ENCODE measurements at regions not wholly inside any gene's neighbourhood (a gene's known extent, or its start where the extent isn't known, plus 50 kb on each side); places are given as distances from the start of the nearest gene placed in this dataset.
"Not testable (repeated sequence)": the region's sequence is repeated elsewhere in the genome, so short reads cannot be mapped to it uniquely, and the experiment has no call there.

DNA sequence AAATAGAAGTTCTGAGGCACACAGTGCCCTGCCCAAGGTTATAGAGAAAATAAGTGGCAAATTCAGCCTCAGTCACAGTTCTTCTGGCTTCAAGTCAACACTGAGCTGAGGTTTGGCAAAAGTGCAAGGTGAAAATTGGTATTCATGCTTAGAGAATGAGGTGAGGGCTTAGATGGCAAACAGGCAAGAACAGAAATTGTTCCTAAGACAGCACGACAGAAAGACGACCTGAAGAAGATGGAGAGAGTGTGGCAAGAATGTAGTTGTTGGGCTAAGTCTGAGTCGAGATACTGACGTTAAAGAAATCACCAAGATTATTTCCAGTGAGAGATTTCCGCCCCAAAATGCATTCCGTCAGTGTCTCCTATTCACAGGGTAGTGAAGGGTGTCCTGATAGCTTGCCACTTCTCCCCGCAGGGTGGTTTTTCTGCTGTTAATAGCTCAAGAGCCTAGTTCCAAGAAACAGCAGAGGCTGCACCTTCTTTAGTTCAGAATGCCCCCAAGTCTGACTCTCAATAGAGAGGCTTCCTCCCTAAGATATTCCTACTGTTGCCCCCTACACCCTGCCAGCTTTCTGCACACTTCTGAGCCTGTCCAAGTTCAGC lies 260.8 kb upstream of the AMIGO2 start:
- DNase-seq: no peak

DNA sequence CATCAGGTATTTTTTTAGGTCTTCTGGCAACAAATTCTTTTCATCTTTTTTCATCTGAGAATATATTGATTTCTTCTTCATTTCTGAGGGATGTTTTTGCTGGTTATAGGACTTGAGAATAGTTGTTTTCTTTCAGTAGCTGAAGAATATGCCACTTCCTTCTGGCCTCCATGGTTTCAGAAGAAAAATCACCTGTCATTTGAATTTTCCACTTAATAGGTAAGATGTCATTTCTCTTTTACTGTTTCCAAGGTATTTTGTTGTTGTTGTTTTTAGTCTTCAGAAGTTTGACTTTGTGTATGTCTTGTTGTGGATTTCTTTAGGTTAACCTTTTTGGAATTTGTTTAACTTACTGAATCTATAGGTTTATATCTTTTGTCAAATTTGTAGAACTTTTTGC lies 257.8 kb upstream of the AMIGO2 start:
- DNase-seq: no peak

DNA sequence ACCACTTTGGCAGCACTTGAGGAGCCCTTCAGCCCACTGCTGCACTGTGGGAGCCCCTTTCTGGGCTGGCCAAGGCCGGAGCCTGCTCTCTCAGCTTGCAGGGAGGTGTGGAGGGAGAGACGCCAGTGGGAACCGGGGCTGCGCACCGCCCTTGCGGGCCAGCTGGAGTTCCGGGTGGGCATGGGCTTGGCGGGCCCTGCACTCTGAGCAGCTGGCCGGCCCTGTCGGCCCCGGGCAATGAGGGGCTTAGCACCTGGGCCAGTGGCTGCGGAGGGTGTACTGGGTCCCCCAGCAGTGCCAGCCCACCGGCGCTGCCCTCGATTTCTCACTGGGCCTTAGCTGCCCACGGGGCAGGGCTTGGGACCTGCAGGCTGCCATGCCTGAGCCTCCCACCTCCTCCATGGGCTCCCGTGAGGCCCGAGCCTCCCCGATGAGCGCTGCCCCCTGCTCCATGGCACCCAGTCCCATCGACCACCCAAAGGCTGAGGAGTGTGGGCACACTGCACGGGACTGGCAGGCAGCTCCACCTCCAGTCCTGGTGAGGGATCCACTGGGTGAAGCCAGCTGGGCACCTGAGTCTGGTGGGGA lies 253.6 kb upstream of the AMIGO2 start:
- DNase-seq: not testable (repeated sequence)

DNA sequence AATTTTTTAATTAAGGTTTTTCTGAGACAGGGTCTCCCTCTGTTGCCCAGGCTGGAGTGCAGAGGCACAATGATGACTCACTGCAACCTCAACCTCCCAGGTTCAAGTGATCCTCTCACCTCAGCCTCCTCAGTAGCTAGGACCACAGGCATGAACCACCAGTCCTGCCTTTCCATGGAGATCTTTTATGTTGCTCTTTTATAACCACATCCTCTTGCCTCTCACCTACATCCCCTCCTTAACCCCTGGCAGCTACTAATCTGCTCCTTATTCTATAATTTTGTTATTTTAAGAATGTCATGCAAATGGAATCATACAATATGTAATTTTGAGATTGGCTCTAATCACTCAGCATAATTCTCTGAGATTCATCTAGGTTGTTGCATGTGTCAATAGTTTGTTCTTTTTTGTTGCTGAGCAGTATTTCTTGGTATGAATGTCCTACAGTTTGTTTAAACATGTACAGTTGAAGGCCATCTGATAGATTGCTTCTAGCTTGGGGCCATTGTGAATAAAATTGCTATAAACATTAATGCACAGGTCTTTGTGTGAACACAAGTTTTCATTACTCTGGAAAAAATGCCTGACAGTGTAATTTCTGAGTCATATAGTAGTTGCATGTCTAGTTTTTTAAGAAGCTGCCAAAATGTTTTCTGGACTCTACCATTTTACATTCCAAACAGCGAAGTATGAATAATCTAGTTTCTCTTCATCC lies 249.2 kb upstream of the AMIGO2 start:
- no peak for DNase-seq

DNA sequence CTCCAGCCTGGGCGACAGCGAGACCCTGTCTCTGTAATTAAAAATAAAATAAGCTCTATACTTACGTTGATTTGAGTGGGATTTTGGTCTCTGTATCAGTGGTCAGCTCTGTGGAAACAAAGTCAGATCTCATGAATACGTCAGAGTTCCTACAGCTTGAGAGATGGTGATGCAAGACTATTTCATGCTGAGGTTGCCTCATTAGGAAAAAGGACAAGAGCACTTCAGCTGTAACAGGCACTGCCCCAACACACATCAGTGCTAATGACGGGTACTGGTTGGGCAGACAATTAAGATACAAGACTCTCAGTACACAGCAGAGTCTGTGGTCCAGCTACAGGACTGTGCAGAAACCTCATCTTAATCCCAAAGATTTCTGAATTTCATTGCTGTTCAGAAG lies 246.4 kb upstream of the AMIGO2 start:
- DNase-seq: no peak

DNA sequence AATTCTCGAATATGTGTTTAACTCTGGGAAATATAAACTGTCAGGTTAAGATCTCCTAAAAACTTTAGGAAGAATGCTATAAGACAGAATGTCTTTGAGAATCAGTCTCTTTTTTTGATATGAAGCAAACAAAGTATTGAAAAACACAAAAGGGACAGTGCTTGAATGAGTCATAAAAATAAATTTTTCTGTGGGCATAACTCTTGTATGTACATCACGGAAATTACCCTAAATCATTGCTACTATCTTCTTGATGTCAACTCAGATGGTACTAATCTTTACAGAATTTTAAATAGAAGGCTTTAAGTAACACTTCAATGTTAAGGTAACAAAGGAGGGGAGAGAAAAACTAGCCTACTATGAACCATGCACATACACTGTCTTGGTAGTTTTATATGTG lies 244.0 kb upstream of the AMIGO2 start:
- no peak for DNase-seq

DNA sequence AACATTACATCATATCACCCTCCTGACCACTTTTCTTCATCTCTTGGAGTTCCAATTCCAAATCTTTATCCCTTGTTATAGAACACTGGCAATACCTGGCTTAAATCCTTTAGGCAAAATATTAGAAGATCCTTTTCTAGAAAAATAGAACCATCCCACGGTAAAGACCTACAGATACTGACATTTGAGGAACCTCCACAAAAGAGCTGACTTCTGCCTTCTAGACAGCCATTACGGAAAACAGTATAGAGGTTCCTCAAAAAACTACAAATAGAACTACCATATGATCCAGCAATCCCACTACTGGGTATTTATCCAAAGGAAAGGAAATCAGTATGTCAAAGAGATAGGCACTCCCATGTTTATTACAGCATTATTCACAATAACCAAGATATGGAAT lies 241.7 kb upstream of the AMIGO2 start:
- no peak for DNase-seq

DNA sequence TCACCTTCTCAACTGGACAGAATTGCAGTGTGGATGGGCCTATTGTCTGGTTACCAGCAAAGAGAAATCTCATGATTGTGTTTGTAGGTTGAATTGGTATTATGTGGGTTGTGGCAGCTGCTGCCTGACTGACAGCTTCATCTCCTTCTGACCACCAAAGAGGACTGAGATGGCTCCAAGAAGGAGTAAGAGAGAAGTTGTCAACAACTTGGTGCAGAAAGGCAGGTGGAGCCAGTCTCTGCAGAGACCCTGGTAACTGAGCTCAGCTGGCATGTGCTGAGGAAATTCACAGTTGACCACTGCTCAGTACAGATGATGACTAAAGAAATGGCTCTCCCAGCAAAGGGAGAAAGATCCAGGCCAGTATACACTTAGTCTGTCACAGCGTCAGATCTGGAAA lies 240.0 kb upstream of the AMIGO2 start:
- no peak for DNase-seq

DNA sequence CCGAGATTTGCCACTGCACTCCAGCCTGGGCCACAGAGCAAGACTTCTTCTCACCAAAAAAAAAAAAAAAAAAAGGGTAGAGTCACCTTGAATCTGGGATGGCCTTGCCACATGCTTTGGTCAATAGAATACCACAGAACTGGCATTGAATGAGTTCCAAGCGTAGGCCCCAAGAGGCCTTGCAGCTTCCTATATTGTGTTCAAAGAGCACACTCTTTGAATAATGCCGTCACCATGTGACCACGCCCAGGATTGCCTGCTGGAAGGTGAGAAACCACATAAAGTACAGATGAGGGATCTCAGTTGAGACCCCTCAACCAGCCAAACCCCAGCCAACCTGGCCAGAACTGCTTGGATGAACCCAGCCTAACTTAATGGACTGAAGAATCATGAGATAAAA lies 239.2 kb upstream of the AMIGO2 start:
- DNase-seq: no peak

DNA sequence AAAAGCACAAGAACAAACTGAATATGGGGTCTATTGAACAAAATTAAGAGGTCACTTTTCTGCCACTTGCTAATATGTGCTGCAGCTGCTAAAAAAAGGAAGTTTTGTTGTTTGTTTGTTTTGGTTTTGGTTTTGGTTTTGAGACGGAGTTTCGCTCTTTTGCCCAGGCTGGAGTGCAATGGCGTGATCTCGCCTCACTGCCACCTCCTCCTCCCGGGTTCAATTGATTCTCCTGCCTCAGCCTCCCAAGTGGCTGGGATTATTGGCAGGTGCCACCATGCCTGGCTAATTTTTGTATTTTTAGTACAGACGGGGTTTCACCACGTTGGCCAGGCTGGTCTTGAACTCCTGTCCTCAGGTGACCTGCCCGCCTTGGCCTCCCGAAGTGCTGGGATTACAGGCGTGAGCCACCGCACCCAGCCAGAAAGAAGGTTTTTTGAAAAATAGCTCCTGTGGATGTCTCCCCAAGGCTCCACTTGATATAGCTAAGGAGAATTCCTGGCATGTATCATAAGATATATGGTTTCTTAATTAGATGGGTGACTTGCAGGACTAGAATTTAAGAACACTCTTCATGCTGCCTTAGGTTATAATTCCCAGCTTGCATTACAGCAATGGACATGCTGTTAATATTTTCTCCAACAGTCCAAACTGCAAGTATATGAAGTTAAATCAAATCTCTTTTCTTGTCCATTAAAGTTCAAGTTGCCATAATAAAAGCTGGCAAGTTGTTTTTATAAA lies 237.6 kb upstream of the AMIGO2 start:
- no peak for DNase-seq

DNA sequence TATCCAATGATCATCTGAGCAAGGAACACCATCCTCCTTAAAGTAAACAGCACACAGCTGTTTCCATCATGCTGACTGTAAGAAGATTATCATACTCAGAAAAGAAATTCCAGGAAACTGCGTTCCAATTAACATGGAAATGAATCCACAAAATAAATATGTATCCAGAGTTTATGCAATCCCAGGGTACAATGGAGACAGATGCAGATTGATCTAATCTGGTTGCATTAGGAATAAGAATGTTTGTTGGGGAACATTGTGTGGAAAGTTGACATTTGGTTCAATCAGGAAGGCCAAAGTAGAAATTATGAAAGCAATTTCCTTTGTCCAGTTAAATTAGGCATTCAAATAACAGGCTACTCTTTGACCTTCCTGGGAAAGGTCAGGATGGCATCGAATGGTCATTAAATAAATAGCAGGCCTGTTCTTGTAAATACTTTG lies 236.9 kb upstream of the AMIGO2 start:
- DNase-seq: no peak

DNA sequence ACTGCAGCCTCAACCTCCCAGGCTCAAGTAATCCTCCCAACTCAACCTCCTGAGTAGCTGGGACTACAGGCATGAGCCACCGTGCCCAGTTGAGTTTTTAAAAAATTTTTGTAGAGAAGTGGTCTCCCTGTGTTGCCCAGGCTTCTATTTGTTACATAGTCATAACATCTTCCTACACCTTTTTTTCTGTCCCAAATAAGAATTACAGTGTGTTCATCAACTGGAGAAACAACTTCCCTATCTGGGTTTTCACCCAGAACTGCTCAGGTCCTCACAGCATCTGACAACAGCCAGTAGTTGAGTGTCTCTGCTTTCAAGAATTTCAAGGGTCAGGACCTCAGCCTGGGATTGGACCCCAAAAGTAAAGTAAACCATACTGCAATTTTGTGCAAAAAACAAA lies 235.2 kb upstream of the AMIGO2 start:
- no peak for DNase-seq

DNA sequence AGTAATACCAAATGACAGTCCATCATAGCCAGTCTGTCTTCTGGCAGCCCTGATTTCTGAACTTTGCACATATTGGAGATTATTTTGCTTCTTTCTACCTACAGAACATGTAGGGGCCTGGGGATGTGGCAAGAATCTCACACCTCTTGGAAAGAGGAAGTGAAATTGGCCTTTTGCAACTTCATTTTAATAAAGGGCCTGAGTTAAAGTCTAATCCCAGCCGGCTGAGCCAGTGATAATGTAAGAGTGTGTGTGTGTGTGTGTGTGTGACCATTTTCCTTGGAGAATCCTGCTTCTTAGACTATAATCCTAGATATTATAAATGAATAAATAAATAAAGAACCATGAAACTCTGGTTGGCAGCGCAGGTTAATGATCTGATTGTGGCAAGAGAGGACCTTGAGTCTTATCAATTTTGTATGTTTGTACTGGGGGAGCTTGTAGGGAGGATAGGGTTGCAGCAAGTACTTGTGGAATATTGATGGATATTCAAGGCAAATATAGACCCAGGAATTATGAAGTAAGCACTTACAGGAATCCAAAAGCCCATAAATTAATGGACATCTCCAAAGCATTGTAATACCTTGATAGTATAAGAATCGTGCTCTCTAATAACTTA lies 233.2 kb upstream of the AMIGO2 start:
- no peak for DNase-seq

DNA sequence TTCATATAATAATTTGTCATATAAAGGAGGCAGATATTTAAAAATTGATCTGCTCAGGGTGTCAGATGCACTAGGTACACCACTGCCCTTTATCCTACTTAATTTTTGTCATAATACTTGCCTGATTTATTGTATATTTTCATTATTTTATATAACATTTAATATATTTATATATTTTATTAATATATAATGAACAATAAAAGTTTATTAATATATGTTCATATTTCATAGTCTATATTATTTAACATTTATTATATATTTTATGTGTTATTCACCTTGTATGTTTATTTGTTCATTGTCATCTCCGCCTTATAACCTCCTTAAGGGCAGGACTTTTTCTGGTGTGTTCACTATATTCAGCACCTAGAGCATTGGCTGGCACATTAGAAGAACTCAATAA lies 232.4 kb upstream of the AMIGO2 start:
- no peak for DNase-seq

DNA sequence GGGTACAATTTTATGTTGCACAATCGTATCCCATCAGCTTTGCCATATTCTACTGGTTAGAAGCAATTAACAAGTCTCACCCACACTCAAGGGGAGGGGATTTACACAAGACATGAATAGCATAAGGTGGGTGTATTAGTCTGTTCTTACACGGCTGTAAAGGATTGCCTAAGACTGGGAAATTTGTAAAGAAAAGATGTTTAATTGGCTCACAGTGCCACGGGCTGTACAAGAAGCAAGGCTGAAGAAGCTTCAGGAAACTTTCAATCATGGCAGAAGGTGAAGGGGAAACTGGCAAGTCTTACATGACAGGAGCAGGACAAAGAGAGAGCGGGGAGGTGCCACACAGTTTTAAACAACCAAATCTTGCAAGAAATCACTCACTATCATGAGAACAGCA lies 231.8 kb upstream of the AMIGO2 start:
- no peak for DNase-seq

DNA sequence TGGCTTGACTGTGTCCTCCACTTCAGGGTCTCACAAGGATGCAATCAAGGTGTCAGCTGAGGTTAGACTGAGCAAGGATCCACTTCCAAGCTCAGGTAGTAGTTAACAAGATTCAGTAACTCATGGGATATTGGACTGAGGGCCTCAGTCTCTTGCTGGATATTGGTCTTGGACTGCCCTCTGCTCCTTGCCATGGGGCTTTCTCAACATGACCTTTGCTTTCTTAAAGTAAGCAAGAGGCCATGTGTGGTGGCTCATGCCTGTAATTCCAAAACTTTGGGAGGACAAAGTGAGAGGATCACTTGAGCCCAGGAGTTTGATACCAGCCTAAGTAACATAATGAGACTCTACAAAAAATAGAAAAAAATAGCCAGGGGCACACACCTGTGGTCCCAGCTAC lies 231.3 kb upstream of the AMIGO2 start:
- DNase-seq: no peak

DNA sequence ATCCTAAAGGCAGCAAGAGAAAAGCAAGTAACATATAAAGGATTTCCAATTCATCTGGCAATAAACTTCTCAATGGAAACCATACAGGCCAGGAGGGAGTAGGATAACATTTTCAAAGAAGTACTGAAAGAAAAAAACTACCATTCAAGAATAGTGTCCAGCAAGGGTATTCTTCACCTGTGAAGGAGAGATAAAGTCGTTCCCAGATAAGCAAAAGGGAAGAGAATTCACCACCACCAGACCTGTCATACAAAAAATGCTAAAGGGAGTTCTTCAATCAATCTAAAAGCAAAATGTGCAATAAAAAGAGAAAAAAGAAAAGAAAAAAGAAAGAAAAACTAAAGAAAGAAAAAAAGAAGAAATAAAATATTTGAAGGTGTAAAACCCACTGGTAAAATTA lies 228.9 kb upstream of the AMIGO2 start:
- DNase-seq: no peak

DNA sequence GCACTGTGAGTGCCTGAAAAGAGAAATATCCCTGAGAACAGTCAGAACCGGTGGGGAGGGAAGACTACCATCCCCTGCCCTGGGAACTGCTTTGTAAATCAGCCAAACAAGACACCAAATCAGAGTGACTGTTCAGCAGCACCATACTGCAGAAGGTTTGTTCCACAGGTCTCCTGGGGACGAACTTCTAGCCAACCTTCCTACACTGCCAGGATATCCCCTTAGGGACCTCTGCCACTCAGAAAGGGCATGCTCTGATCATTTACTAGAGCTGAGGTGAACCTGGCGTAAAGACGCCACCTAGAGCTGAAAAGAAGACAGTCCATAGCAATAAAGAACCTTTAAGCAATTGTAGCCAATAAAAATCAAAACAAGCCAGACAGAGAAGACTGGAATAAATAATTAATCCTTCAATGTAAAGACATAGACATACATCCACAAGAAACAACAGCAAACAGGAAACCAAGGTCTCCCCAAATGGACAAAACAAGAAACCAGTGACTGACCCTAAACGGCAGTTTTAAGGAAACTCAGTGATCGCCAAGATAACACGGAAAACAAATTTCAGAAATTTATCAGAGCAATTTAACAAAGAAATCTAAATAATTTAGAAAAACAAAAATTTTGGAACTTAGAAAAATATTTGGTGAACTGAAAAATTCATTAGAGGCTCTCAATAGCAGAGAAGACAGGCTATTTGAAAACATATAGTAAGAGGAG lies 228.1 kb upstream of the AMIGO2 start:
- DNase-seq: no peak

DNA sequence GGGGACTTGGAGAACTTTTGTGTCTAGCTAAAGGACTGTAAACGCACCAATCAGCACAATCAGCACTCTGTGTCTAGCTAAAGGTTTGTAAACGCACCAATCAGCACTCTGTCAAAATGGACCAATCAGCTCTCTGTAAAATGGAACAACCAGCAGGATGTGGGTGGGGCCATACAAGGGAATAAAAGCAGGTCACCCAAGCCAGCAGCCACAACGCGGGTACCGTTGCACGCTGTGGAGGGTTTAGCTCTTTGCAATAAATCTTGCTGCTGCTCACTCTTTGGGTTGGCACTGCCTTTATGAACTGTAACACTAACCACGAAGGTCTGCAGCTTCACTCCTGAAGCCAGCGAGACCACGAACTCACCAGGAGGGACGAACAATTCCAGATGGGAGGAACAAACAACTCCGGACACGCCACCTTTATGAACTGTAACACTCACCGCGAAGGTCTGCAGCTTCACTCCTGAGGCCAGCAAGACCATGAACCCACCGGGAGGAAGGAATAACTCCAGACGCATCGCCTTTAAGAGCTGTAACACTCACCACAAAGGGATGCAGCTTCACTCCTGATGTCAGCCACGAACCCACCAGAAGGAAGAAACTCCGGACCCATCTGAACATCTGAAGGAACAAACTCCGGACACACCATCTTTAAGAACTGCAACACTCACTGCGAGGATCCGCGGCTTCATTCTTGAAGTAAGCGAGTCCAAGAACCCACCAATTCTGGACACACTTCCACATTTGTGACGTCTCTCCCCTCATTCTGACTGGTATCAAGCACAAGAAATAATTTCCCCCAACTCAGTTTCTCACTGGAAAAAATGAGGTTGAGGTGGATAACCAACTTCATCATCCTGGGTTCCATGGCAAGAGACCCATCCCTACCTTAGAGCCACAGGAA lies 227.3 kb upstream of the AMIGO2 start:
- not testable (repeated sequence) for DNase-seq

DNA sequence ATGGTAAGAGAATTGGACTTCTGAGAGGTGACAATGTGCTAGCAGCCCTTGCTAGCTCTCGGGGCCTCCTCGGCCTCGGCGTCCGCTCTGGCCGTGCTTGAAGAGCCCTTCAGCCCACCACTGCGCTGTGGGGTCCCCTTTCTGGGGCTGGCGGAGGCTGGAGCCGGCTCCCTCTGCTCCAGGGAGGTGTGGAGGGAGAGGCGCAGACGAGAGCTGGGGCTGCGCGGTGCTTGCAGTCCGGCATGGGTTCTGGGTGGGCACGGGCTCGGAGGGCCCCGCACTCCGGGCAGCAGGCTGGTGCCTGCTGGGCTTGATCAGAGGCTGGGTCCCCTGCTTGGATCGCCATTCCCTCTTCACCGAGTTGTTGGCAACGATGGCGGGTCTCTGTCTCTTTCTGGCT lies 226.4 kb upstream of the AMIGO2 start:
- DNase-seq: no peak

DNA sequence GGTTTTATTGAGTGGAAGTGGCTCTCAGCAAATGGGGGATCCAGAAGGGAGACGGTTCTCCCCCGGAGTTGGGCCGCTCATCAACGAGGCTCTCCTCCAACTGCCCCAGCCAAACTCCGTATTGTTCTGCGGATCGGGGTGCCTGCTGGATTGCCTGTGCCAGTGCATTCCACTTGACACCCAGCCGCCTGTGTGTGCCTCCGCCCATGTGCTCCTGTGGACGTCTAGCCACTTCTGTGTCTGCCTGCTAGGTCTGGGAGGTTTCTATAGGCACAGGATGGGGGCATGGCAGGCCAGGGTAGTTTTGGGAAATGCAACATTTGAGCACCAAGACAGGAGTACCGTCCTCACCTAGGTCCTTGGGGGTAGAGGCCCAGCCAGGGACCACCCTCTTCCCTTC lies 225.7 kb upstream of the AMIGO2 start:
- DNase-seq: no peak
